HCT116 (cell line): ENCODE measurements at regions not wholly inside any gene's neighbourhood (a gene's known extent, or its start where the extent isn't known, plus 50 kb on each side); places are given as distances from the start of the nearest gene placed in this dataset.

ENCODE experiments used
- ATAC-seq: fragments of 200-7000 bp; cut with Tn5 transposase; 2 replicates; pipeline ENCODE4 v1.9.1; 2020; ENCODE audit warnings: mild to moderate bottlenecking, moderate library complexity
- BruUV-seq: library from RNA; stranded (reverse); fragments of 400-500 nt; replicated peaks from 2 replicates; lab custom pipeline; 2021; lab: Mats Ljungman, UMichigan
- CTCF ChIA-PET: fragments of 300-600 bp; sonication (Branson Sonifier 250); formaldehyde crosslinking; loops from one replicate; lab custom pipeline; 2021; ENCODE audit warnings: antibody characterized with exemption; lab: Charles Lee
- POLR2A ChIA-PET: fragments of 300-600, 350-600 bp; sonication (Branson Sonifier 250); formaldehyde crosslinking; loops from one replicate; lab custom pipeline; 2021; ENCODE audit warnings: antibody characterized with exemption; lab: Charles Lee
- RAD21 ChIA-PET, 2 experiments: fragments of 300-600 bp; sonication (Branson Sonifier 250); formaldehyde crosslinking; loops; one replicate each; lab custom pipeline; 2023; ENCODE audit warnings: low total read pairs in 2 of 2; ENCODE audit not compliant: uncharacterized antibody in 2 of 2, unreplicated experiment in 2 of 2, low non-redundant PET in 1 of 2; lab: Charles Lee
- DNase-seq: peaks from one replicate; pipeline ENCODE4 v3.0.0-alpha.2; 2010; ENCODE audit warnings: low read depth, low spot score
- H2AFZ ChIP-seq: fragments of 200-600 bp; shearing (Covaris generic), sonication (generic); 2 replicates; pipeline ENCODE4 v1.6.1; 2017; ENCODE audit warnings: low read depth, mixed run types, mixed read lengths, antibody characterized with exemption, low read length; ENCODE audit not compliant: poor library complexity, severe bottlenecking
- H3K27ac ChIP-seq: 2 replicates; pipeline ENCODE4 v1.5.1; 2012; ENCODE audit warnings: low read depth, low read length
- H3K27me3 ChIP-seq: fragments of 200-600 bp; sonication (generic); 2 replicates; pipeline ENCODE4 v1.6.1; 2016; ENCODE audit warnings: mixed run types, low read length, mixed read lengths; ENCODE audit not compliant: insufficient read depth
- H3K36me3 ChIP-seq, 2 experiments: fragments of 200-500 bp in 1 of 2; fragments of 200-600 bp in 1 of 2; sonication (Bioruptor generic) in 1 of 2; sonication (generic) in 1 of 2; 2 replicates each; pipeline versions ENCODE4 v1.5.1 to v1.6.1; 2014 to 2016; ENCODE audit warnings: low read length in 2 of 2, inconsistent platforms in 1 of 2, mixed read lengths in 1 of 2, mixed run types in 1 of 2; ENCODE audit not compliant: insufficient read depth in 2 of 2, control insufficient read depth in 1 of 2
- H3K4me1 ChIP-seq, 2 experiments: fragments of 200-600 bp in 1 of 2; sonication (generic) in 1 of 2; 2 replicates each; pipeline versions ENCODE4 v1.5.1 to v1.6.1; 2012 to 2017; ENCODE audit warnings: low read length in 2 of 2, inconsistent platforms in 1 of 2, mild to moderate bottlenecking in 1 of 2, mixed read lengths in 1 of 2, mixed run types in 1 of 2, moderate library complexity in 1 of 2; ENCODE audit not compliant: insufficient read depth in 2 of 2, control insufficient read depth in 1 of 2
- H3K4me2 ChIP-seq: fragments of 200-600 bp; sonication (generic); 2 replicates; pipeline ENCODE4 v1.6.1; 2017; ENCODE audit warnings: mixed run types, low read length, mixed read lengths
- H3K4me3 ChIP-seq, 2 experiments: fragments of 200-600 bp in 1 of 2; sonication (generic) in 1 of 2; replicated peaks in 1 of 2; 2 replicates each; pipeline ENCODE4 v1.5.1; 2011 to 2016; ENCODE audit warnings: low read length in 2 of 2, control low read depth in 1 of 2, low read depth in 1 of 2, mild to moderate bottlenecking in 1 of 2, mixed read lengths in 1 of 2, mixed run types in 1 of 2
- H3K79me2 ChIP-seq: fragments of 200-600 bp; sonication (generic); 2 replicates; pipeline ENCODE4 v1.6.1; 2017; ENCODE audit warnings: mild to moderate bottlenecking, mixed run types, low read length, moderate library complexity, mixed read lengths; ENCODE audit not compliant: insufficient read depth
- H3K9ac ChIP-seq: fragments of 200-600 bp; sonication (generic); 2 replicates; pipeline ENCODE4 v1.6.1; 2016; ENCODE audit warnings: low read length, mixed read lengths
- H3K9me2 ChIP-seq: fragments of 200-600 bp; sonication (generic), shearing (Covaris generic); 2 replicates; pipeline ENCODE4 v1.6.1; 2017; ENCODE audit warnings: mixed run types, mild to moderate bottlenecking, moderate library complexity; ENCODE audit not compliant: insufficient read depth
- H3K9me3 ChIP-seq, 2 experiments: fragments of 200-500 bp in 1 of 2; fragments of 200-600 bp in 1 of 2; sonication (Bioruptor generic) in 1 of 2; sonication (generic) in 1 of 2; 2 replicates each; pipeline ENCODE4 v1.6.1; 2014 to 2017; ENCODE audit warnings: low read length in 2 of 2, mixed read lengths in 2 of 2, inconsistent platforms in 1 of 2, low read depth in 1 of 2, mild to moderate bottlenecking in 1 of 2, mixed run types in 1 of 2, moderate library complexity in 1 of 2; ENCODE audit not compliant: control insufficient read depth in 1 of 2, insufficient read depth in 1 of 2
- H4K20me1 ChIP-seq: fragments of 200-600 bp; sonication (generic), shearing (Covaris generic); 2 replicates; pipeline ENCODE4 v1.6.1; 2017; ENCODE audit warnings: mixed run types, mild to moderate bottlenecking, moderate library complexity; ENCODE audit not compliant: insufficient read depth
- CEBPB ChIP-seq: IDR thresholded peaks from 2 replicates; pipeline ENCODE4 v1.6.1; 2012; ENCODE audit warnings: low read depth
- EGR1 ChIP-seq: IDR thresholded peaks from 2 replicates; pipeline ENCODE4 v1.6.1; 2012; ENCODE audit warnings: low read depth
- ELF1 ChIP-seq: IDR thresholded peaks from 2 replicates; pipeline ENCODE4 v1.6.1; 2012; ENCODE audit warnings: low read depth, borderline replicate concordance
- EZH2 ChIP-seq: fragments of 200-600 bp; sonication (generic); IDR thresholded peaks from 2 replicates; pipeline ENCODE4 v1.6.1; 2017; ENCODE audit warnings: antibody characterized with exemption, mixed run types
- EZH2phosphoT487 ChIP-seq: fragments of 200-600 bp; IDR thresholded peaks from 2 replicates; pipeline ENCODE4 v1.6.1; 2018; ENCODE audit warnings: antibody characterized with exemption, borderline replicate concordance
- FOSL1 ChIP-seq: IDR thresholded peaks from 2 replicates; pipeline ENCODE4 v1.6.1; 2012; ENCODE audit warnings: low read depth
- JUND ChIP-seq: IDR thresholded peaks from 2 replicates; pipeline ENCODE4 v1.6.1; 2012
- RAD21 ChIP-seq: IDR thresholded peaks from 2 replicates; pipeline ENCODE4 v1.6.1; 2012; ENCODE audit warnings: low read depth, mild to moderate bottlenecking
- REST ChIP-seq: IDR thresholded peaks from 2 replicates; pipeline ENCODE4 v1.6.1; 2012; ENCODE audit warnings: low read depth
- SIN3A ChIP-seq: IDR thresholded peaks from 2 replicates; pipeline ENCODE4 v1.6.1; 2012; ENCODE audit warnings: low read depth
- SP1 ChIP-seq: IDR thresholded peaks from 2 replicates; pipeline ENCODE4 v1.6.1; 2012; ENCODE audit warnings: low read depth
- SRF ChIP-seq: IDR thresholded peaks from 2 replicates; pipeline ENCODE4 v1.6.1; 2012; ENCODE audit warnings: low read depth
- TCF7L2 ChIP-seq: IDR thresholded peaks from 2 replicates; pipeline ENCODE4 v1.7.0; 2011; ENCODE audit warnings: borderline replicate concordance, inconsistent platforms; ENCODE audit not compliant: insufficient read depth, insufficient read length; ENCODE audit errors: extremely low read depth
- YY1 ChIP-seq: IDR thresholded peaks from 2 replicates; pipeline ENCODE4 v1.6.1; 2011; ENCODE audit warnings: low read length, low read depth, moderate library complexity, mild to moderate bottlenecking; ENCODE audit not compliant: insufficient replicate concordance; ENCODE audit errors: extremely low read depth
- ZNF274 ChIP-seq: fragments of 200-500 bp; sonication (Bioruptor generic); IDR thresholded peaks from 2 replicates; pipeline ENCODE4 v1.6.1; 2014; ENCODE audit warnings: mild to moderate bottlenecking, low read depth, low read length, inconsistent platforms
- intact Hi-C: fragments of 100-400 bp; cut with micrococcal nuclease; formaldehyde crosslinking; loops from 2 replicates; pipeline ENCODE4 v1.10.0; 2022
- TF ChIP-seq, protein P1 (sequence below): IDR thresholded peaks from 2 replicates; pipeline ENCODE4 v1.6.1; 2012
- TF ChIP-seq, protein P2 (sequence below): IDR thresholded peaks from 2 replicates; pipeline ENCODE4 v1.6.1; 2012
- TF ChIP-seq, protein P3 (sequence below), 3 experiments: fragments of 200-600 bp in 1 of 3; sonication (generic) in 1 of 3; IDR thresholded peaks in 2 of 3; conservative IDR thresholded peaks in 1 of 3; 2 replicates each; pipeline ENCODE4 v1.5.1; 2012 to 2017; ENCODE audit warnings: low read depth in 2 of 3, low read length in 2 of 3, antibody characterized with exemption in 1 of 3, borderline replicate concordance in 1 of 3, control low read depth in 1 of 3, mild to moderate bottlenecking in 1 of 3, mixed read lengths in 1 of 3, mixed run types in 1 of 3, moderate library complexity in 1 of 3; ENCODE audit not compliant: insufficient read depth in 1 of 3

DNA sequence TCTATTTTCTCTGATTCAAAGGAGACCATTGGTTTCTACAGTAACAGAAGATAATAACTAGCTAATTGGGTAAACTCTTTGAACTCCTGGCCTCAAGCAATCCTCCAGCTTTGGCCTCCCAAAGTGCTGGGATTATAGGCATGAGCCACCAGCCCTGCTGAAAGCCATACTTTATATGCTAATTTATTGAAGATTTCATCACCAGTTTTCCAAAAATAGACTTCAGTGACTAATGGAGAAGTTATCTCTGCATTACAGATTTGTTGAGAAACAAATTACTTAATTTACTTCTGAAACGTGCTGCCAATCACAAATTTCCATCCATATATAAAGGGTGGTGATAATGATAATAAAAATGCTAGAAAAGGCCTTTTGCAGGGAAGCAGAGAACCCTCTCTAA is 1758.1 kb upstream of the SEL1L start:
- BruUV-seq: no TSS peak
- Histone ChIP-seq H4K20me1 (no peaks in the 10 kb centered on the region), H3K9me2 (no peaks in the 10 kb centered on the region), H3K4me3 (no peak overlapping the region), H3K4me2 (no peak overlapping the region), H3K9me3 (peaks cover 3 to 7% of the 10 kb centered on the region in 2 experiments; a peak in 2 of 4 replicates), H2AFZ (no peak overlapping the region), H3K27ac (no peak overlapping the region), H3K36me3 (no peaks in the 10 kb centered on the region), H3K27me3 (no peaks in the 10 kb centered on the region), H3K4me1 (no peaks in the 10 kb centered on the region), H3K79me2 (no peaks in the 10 kb centered on the region)
- ATAC-seq (no peak), DNase-seq (no peak)
- intact Hi-C loops: no loop called here
- ChIA-PET RAD21 (no interaction called here), POLR2A (no interaction called here), CTCF (no interaction called here)
- TF ChIP-seq, protein P1, sequence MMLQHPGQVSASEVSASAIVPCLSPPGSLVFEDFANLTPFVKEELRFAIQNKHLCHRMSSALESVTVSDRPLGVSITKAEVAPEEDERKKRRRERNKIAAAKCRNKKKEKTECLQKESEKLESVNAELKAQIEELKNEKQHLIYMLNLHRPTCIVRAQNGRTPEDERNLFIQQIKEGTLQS: no peak
- no peak for TF ChIP-seq SIN3A
- no peak for TF ChIP-seq YY1
- TF ChIP-seq, protein P2, sequence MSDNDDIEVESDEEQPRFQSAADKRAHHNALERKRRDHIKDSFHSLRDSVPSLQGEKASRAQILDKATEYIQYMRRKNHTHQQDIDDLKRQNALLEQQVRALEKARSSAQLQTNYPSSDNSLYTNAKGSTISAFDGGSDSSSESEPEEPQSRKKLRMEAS: no peak
- TF ChIP-seq EGR1: no peak
- TF ChIP-seq EZH2phosphoT487: no peak
- no peak for TF ChIP-seq SP1
- no peak for TF ChIP-seq SRF
- no peak for TF ChIP-seq EZH2
- TF ChIP-seq FOSL1: no peak
- TF ChIP-seq CEBPB: no peak
- no peak for TF ChIP-seq REST
- no peak for TF ChIP-seq TCF7L2
- TF ChIP-seq ZNF274: no peak
- no peak for TF ChIP-seq ELF1
- no peak for TF ChIP-seq JUND
- TF ChIP-seq, protein P3, sequence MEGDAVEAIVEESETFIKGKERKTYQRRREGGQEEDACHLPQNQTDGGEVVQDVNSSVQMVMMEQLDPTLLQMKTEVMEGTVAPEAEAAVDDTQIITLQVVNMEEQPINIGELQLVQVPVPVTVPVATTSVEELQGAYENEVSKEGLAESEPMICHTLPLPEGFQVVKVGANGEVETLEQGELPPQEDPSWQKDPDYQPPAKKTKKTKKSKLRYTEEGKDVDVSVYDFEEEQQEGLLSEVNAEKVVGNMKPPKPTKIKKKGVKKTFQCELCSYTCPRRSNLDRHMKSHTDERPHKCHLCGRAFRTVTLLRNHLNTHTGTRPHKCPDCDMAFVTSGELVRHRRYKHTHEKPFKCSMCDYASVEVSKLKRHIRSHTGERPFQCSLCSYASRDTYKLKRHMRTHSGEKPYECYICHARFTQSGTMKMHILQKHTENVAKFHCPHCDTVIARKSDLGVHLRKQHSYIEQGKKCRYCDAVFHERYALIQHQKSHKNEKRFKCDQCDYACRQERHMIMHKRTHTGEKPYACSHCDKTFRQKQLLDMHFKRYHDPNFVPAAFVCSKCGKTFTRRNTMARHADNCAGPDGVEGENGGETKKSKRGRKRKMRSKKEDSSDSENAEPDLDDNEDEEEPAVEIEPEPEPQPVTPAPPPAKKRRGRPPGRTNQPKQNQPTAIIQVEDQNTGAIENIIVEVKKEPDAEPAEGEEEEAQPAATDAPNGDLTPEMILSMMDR (IDR thresholded peaks at IDR 0.05 in 2 of 3, conservative IDR thresholded peaks at IDR 0.05 in 1 of 3; ENCODE audit: borderline replicate concordance in 1 of 3, insufficient read depth in 1 of 3, low read depth in 2 of 3, low read length in 2 of 3): no peak
- TF ChIP-seq RAD21: no peak
- TF ChIP-seq, all 23 proteins: peak for 0
- no peak overlapping the region for H3K9ac ChIP-seq
